HepG2 (cell line): ENCODE measurements at regions not wholly inside any gene's neighbourhood (a gene's known extent, or its start where the extent isn't known, plus 50 kb on each side); places are given as distances from the start of the nearest gene placed in this dataset.

Source experiments
- ARNTL ChIP-seq: sonication (generic); formaldehyde crosslinking; IDR thresholded peaks from 2 replicates; pipeline ENCODE4 v1.4.0; 2020; ENCODE audit warnings: mild to moderate bottlenecking, missing genetic modification reagents
- CTCF ChIP-seq: sonication (generic); formaldehyde crosslinking; IDR thresholded peaks from 2 replicates; pipeline ENCODE4 v1.5.0; 2020; ENCODE audit warnings: mild to moderate bottlenecking, missing genetic modification reagents, moderate library complexity
- DMAP1 ChIP-seq: IDR thresholded peaks from 2 replicates; pipeline ENCODE4 v1.6.1; 2016
- JUN ChIP-seq: sonication (generic); formaldehyde crosslinking; IDR thresholded peaks from 2 replicates; pipeline ENCODE4 v1.4.0; 2020; ENCODE audit warnings: mild to moderate bottlenecking, missing genetic modification reagents
- SP2 ChIP-seq: sonication (generic); formaldehyde crosslinking; IDR thresholded peaks from 2 replicates; pipeline ENCODE4 v1.5.1; 2020; ENCODE audit warnings: mild to moderate bottlenecking, missing genetic modification reagents
- ZBTB43 ChIP-seq: sonication (generic); formaldehyde crosslinking; conservative IDR thresholded peaks from 2 replicates; pipeline ENCODE4 v1.4.0; 2020; ENCODE audit warnings: missing genetic modification reagents
- ZNF441 ChIP-seq: sonication (generic); formaldehyde crosslinking; IDR thresholded peaks from 2 replicates; pipeline ENCODE4 v1.7.0; 2021; ENCODE audit warnings: missing genetic modification reagents, borderline replicate concordance
- ZNF678 ChIP-seq: sonication (generic); formaldehyde crosslinking; IDR thresholded peaks from 2 replicates; pipeline ENCODE4 v1.4.0; 2020; ENCODE audit warnings: mild to moderate bottlenecking, missing genetic modification reagents
- ZNF747 ChIP-seq: sonication (generic); formaldehyde crosslinking; IDR thresholded peaks from 2 replicates; pipeline ENCODE4 v1.8.1; 2023; ENCODE audit warnings: missing genetic modification reagents, mild to moderate bottlenecking, borderline replicate concordance
- TF ChIP-seq, protein P1 (sequence below): sonication (generic); formaldehyde crosslinking; IDR thresholded peaks from 2 replicates; pipeline ENCODE4 v1.4.0; 2020; ENCODE audit warnings: mild to moderate bottlenecking, low read depth, missing genetic modification reagents
- TF ChIP-seq, protein P2 (sequence below): sonication (generic); formaldehyde crosslinking; IDR thresholded peaks from 2 replicates; pipeline ENCODE4 v1.4.0; 2020; ENCODE audit warnings: mild to moderate bottlenecking, missing genetic modification reagents

GRCh38 chr4:136392576-136392975, 1139.7 kb downstream of the PCDH18 start:
- no peak for TF ChIP-seq JUN (CRISPR knock-in tag)
- TF ChIP-seq ZNF441 (CRISPR knock-in tag), result no peak
- TF ChIP-seq ZBTB43, result no peak
- no peak for TF ChIP-seq ZNF678 (CRISPR knock-in tag)
- TF ChIP-seq ZNF747, result no peak
- no peak for TF ChIP-seq SP2
- TF ChIP-seq DMAP1, result no peak
- no peak for TF ChIP-seq ARNTL (CRISPR knock-in tag)
- TF ChIP-seq CTCF (CRISPR knock-in tag), result no peak
- TF ChIP-seq, protein P1, sequence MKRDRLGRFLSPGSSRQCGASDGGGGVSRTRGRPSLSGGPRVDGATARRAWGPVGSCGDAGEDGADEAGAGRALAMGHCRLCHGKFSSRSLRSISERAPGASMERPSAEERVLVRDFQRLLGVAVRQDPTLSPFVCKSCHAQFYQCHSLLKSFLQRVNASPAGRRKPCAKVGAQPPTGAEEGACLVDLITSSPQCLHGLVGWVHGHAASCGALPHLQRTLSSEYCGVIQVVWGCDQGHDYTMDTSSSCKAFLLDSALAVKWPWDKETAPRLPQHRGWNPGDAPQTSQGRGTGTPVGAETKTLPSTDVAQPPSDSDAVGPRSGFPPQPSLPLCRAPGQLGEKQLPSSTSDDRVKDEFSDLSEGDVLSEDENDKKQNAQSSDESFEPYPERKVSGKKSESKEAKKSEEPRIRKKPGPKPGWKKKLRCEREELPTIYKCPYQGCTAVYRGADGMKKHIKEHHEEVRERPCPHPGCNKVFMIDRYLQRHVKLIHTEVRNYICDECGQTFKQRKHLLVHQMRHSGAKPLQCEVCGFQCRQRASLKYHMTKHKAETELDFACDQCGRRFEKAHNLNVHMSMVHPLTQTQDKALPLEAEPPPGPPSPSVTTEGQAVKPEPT (CRISPR knock-in tag), result no peak
- TF ChIP-seq, protein P2, sequence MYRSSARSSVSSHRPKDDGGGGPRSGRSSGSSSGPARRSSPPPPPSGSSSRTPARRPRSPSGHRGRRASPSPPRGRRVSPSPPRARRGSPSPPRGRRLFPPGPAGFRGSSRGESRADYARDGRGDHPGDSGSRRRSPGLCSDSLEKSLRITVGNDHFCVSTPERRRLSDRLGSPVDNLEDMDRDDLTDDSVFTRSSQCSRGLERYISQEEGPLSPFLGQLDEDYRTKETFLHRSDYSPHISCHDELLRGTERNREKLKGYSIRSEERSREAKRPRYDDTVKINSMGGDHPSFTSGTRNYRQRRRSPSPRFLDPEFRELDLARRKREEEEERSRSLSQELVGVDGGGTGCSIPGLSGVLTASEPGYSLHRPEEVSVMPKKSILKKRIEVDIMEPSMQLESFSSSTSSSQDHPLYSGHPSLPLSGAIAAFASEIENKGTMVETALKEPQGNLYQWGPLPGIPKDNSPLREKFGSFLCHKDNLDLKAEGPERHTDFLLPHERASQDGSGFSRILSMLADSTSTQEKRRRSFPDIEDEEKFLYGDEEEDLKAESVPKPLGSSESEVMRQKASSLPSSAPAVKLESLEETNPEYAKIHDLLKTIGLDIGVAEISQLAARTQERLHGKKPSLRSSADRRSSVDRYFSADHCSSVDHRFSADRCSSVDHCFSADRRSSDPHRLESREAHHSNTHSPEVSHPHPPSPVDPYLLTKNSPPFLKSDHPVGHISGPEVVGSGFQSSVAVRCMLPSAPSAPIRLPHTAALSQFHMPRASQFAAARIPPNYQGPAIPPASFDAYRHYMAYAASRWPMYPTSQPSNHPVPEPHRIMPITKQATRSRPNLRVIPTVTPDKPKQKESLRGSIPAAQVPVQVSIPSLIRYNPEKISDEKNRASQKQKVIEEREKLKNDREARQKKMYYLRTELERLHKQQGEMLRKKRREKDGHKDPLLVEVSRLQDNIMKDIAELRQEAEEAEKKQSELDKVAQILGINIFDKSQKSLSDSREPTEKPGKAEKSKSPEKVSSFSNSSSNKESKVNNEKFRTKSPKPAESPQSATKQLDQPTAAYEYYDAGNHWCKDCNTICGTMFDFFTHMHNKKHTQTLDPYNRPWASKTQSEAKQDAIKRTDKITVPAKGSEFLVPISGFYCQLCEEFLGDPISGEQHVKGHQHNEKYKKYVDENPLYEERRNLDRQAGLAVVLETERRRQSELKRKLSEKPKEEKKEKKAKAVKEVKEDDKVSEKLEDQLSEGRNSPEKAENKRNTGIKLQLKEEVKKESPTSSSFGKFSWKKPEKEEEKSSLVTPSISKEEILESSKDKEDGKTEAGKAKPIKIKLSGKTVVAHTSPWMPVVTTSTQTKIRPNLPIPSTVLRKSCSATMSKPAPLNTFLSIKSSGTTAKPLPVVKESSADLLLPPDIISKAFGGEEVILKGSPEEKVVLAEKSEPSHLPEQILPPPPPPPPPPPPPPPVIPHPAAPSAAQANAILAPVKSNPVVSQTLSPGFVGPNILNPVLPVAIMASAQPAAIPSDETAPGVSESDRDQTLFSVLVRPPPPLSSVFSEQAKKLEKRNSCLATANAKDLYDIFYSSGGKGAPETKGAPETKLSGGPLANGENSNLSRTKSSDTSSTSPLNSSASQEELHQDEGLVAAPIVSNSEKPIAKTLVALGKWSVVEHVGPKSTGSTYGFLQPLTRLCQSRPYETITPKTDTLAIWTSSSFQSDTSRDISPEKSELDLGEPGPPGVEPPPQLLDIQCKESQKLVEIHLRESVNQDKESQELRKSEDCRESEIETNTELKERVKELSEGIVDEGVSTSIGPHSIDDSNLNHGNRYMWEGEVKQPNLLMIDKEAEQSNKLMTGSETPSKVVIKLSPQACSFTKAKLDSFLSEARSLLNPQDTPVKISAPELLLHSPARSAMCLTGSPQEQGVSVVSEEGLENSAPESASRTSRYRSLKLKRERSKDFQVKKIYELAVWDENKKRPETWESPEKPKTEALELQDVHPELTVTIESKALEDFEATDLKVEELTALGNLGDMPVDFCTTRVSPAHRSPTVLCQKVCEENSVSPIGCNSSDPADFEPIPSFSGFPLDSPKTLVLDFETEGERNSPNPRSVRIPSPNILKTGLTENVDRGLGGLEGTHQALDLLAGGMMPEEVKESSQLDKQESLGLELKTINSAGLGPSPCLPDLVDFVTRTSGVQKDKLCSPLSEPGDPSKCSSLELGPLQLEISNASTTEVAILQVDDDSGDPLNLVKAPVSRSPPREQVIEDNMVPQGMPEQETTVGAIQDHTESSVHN (CRISPR knock-in tag), result no peak
